GM12874 (cell line): ENCODE measurements at regions not wholly inside any gene's neighbourhood (a gene's known extent, or its start where the extent isn't known, plus 50 kb on each side); places are given as distances from the start of the nearest gene placed in this dataset.

ENCODE experiments used
- TF ChIP-seq, protein P1 (sequence below): IDR thresholded peaks from 2 replicates; pipeline ENCODE4 v1.5.1; 2011; ENCODE audit warnings: low read depth, mild to moderate bottlenecking, control low read depth, low read length, moderate library complexity; ENCODE audit not compliant: insufficient read depth

- TF ChIP-seq, protein P1, sequence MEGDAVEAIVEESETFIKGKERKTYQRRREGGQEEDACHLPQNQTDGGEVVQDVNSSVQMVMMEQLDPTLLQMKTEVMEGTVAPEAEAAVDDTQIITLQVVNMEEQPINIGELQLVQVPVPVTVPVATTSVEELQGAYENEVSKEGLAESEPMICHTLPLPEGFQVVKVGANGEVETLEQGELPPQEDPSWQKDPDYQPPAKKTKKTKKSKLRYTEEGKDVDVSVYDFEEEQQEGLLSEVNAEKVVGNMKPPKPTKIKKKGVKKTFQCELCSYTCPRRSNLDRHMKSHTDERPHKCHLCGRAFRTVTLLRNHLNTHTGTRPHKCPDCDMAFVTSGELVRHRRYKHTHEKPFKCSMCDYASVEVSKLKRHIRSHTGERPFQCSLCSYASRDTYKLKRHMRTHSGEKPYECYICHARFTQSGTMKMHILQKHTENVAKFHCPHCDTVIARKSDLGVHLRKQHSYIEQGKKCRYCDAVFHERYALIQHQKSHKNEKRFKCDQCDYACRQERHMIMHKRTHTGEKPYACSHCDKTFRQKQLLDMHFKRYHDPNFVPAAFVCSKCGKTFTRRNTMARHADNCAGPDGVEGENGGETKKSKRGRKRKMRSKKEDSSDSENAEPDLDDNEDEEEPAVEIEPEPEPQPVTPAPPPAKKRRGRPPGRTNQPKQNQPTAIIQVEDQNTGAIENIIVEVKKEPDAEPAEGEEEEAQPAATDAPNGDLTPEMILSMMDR = no peak
These were observed 81.7 kb upstream of the HSPA9 start for GRCh38 chr5:138656916-138657315.

DNA sequence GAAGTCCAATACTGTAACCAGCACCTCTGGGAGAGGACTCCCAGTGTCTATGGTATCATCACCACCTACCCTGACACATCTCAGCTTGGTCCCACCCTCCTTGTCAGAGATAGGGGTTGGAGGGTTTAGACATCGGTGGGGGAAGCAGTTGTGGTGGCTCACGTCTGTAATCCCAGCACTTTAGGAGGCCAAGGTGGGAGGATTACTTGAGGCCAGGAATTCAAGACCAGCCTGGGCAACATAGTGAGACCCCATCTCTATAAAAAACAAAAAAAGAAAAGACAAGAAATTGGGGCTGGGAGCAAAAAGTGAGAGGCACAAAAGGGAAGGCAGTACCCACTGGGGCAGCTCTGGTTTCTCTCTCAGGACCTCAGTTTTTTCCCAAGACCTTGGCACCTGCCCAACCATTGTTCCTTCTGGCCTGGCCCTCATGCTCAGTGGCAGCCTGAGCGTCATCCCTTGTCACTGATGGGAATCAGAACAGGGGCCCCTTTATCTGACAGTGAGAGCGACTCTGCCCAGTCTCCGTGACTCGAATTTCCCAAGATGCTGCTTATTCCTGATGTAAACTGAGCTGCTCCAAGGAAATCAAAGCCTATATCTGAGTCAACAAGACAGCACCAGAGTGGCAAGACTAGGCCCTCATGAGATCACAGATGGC, 80.5 kb upstream of the HSPA9 start:
- TF ChIP-seq, protein P1 = no peak

GRCh38 chr5:138654281-138654867, 79.2 kb upstream of the HSPA9 start:
- TF ChIP-seq, protein P1 = no peak

GRCh38 chr5:138653502-138653901, 78.3 kb upstream of the HSPA9 start:
- TF ChIP-seq, protein P1 = no peak

DNA sequence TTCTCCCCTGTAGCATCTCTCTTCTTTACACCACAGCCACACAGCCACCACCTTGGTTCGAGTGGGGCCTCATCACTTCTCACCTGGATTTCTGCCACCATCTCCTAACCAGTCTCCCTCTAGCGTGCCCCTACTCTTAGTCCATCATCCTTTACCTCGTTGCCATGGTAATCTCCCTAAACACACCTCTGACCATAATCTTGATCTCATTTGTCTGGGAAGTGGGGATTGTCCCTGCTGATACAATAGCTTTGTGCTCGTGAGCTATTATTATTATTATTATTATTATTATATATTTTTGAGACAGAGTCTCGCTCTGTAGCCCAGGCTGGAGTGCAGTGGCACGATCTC, 76.5 kb upstream of the HSPA9 start:
- TF ChIP-seq, protein P1 = no peak

GRCh38 chr5:138651058-138651766, 76.0 kb upstream of the HSPA9 start:
- TF ChIP-seq, protein P1 = no peak

- TF ChIP-seq, protein P1 = no peak
These were observed 75.0 kb upstream of the HSPA9 start for GRCh38 chr5:138650196-138650595.
